H9 (cell line): ENCODE measurements at regions not wholly inside any gene's neighbourhood (a gene's known extent, or its start where the extent isn't known, plus 50 kb on each side); places are given as distances from the start of the nearest gene placed in this dataset.

Experiments used
- DNase-seq: peaks from one replicate; pipeline ENCODE4 v3.0.0-alpha.2; 2017
- H2AFZ ChIP-seq: one replicate; pipeline ENCODE4 v1.6.1; 2013; ENCODE audit warnings: mild to moderate bottlenecking, low read length, control low read depth, moderate library complexity
- H2AK5ac ChIP-seq: 2 replicates; pipeline ENCODE4 v1.6.1; 2013; ENCODE audit warnings: low read length, control low read depth, mixed read lengths; ENCODE audit not compliant: insufficient read length
- H2BK120ac ChIP-seq: one replicate; pipeline ENCODE4 v1.6.1; 2013; ENCODE audit warnings: low read depth, mild to moderate bottlenecking, low read length, control low read depth, inconsistent platforms; ENCODE audit not compliant: poor library complexity, severe bottlenecking
- H2BK12ac ChIP-seq: 2 replicates; pipeline ENCODE4 v1.6.1; 2013; ENCODE audit warnings: low read length, control low read depth, mixed read lengths, low read depth; ENCODE audit not compliant: insufficient read length
- H2BK15ac ChIP-seq: 2 replicates; pipeline ENCODE4 v1.6.1; 2013; ENCODE audit warnings: low read depth, low read length, control low read depth
- H2BK20ac ChIP-seq: one replicate; pipeline ENCODE4 v1.6.1; 2013; ENCODE audit warnings: low read depth, mild to moderate bottlenecking, low read length, control low read depth, inconsistent platforms; ENCODE audit not compliant: poor library complexity, severe bottlenecking
- H2BK5ac ChIP-seq: 2 replicates; pipeline ENCODE4 v1.6.1; 2013; ENCODE audit warnings: low read length, control low read depth, mixed read lengths; ENCODE audit not compliant: insufficient read length
- H3K14ac ChIP-seq: 2 replicates; pipeline ENCODE4 v1.6.1; 2013; ENCODE audit warnings: low read length, control low read depth; ENCODE audit not compliant: insufficient read depth
- H3K18ac ChIP-seq: 2 replicates; pipeline ENCODE4 v1.6.1; 2013; ENCODE audit warnings: low read depth, mild to moderate bottlenecking, mixed read lengths, low read length, control low read depth; ENCODE audit not compliant: insufficient read length
- H3K23ac ChIP-seq: 2 replicates; pipeline ENCODE4 v1.6.1; 2013; ENCODE audit warnings: low read length, control low read depth, mixed read lengths, low read depth; ENCODE audit not compliant: insufficient read length
- H3K23me2 ChIP-seq: 2 replicates; pipeline ENCODE4 v1.6.1; 2013; ENCODE audit warnings: low read depth, mild to moderate bottlenecking, mixed read lengths, low read length, control low read depth; ENCODE audit not compliant: insufficient read length, poor library complexity, severe bottlenecking
- H3K27ac ChIP-seq: 2 replicates; pipeline ENCODE4 v1.5.1; 2013; ENCODE audit warnings: low read length, control low read depth, mixed read lengths, low read depth; ENCODE audit not compliant: insufficient read length
- H3K27me3 ChIP-seq: 2 replicates; pipeline ENCODE4 v1.6.1; 2013; ENCODE audit warnings: low read length, control low read depth, inconsistent platforms; ENCODE audit not compliant: insufficient read depth
- H3K4ac ChIP-seq: 2 replicates; pipeline ENCODE4 v1.6.1; 2013; ENCODE audit warnings: low read depth, mild to moderate bottlenecking, control low read depth, inconsistent platforms, low read length, moderate library complexity
- H3K4me1 ChIP-seq: 2 replicates; pipeline ENCODE4 v1.6.1; 2013; ENCODE audit warnings: low read length, control low read depth, inconsistent platforms; ENCODE audit not compliant: insufficient read depth
- H3K4me2 ChIP-seq: 2 replicates; pipeline ENCODE4 v1.6.1; 2013; ENCODE audit warnings: low read length, control low read depth, mixed read lengths; ENCODE audit not compliant: insufficient read length, insufficient read depth
- H3K56ac ChIP-seq: 2 replicates; pipeline ENCODE4 v1.6.1; 2013; ENCODE audit warnings: low read depth, mild to moderate bottlenecking, mixed read lengths, low read length, control low read depth; ENCODE audit not compliant: insufficient read length
- H3K79me1 ChIP-seq: 2 replicates; pipeline ENCODE4 v1.6.1; 2013; ENCODE audit warnings: low read depth, mild to moderate bottlenecking, moderate library complexity, low read length, control low read depth, inconsistent platforms; ENCODE audit not compliant: insufficient read depth, poor library complexity, severe bottlenecking
- H3K79me2 ChIP-seq: 2 replicates; pipeline ENCODE4 v1.6.1; 2013; ENCODE audit warnings: low read length, control low read depth, inconsistent platforms; ENCODE audit not compliant: insufficient read depth
- H3K9ac ChIP-seq: 2 replicates; pipeline ENCODE4 v1.6.1; 2013; ENCODE audit warnings: low read length, control low read depth, mixed read lengths; ENCODE audit not compliant: insufficient read length; ENCODE audit errors: extremely low read depth
- H3K9me3 ChIP-seq: one replicate; pipeline ENCODE4 v1.6.1; 2013; ENCODE audit warnings: low read depth, low read length, inconsistent platforms; ENCODE audit not compliant: control insufficient read depth
- H3T11ph ChIP-seq: one replicate; pipeline ENCODE4 v1.6.1; 2013; ENCODE audit warnings: mild to moderate bottlenecking, low read length, control low read depth, inconsistent platforms
- H4K20me1 ChIP-seq: one replicate; pipeline ENCODE4 v1.6.1; 2013; ENCODE audit not compliant: control insufficient read depth, insufficient read length, insufficient read depth
- H4K5ac ChIP-seq: 2 replicates; pipeline ENCODE4 v1.6.1; 2013; ENCODE audit warnings: low read depth, mild to moderate bottlenecking, mixed read lengths, low read length, control low read depth; ENCODE audit not compliant: insufficient read length
- H4K8ac ChIP-seq: replicated peaks from 2 replicates; pipeline ENCODE4 v1.6.1; 2013; ENCODE audit warnings: low read length, control low read depth, mixed read lengths, low read depth; ENCODE audit not compliant: insufficient read length
- H4K91ac ChIP-seq: 2 replicates; pipeline ENCODE4 v1.6.1; 2013; ENCODE audit warnings: low read depth, mild to moderate bottlenecking, moderate library complexity, mixed read lengths, low read length, control low read depth; ENCODE audit not compliant: insufficient read length
- H3K27ac Mint-ChIP-seq, 3 experiments: 2 replicates in 2 of 3; 3 replicates in 1 of 3; pipeline ENCODE4 v1.8.0; 2020 to 2021; ENCODE audit warnings: mixed read lengths in 3 of 3, mild to moderate bottlenecking in 1 of 3, moderate library complexity in 1 of 3
- H3K27me3 Mint-ChIP-seq: 2 replicates; pipeline ENCODE4 v1.8.0; 2021; ENCODE audit warnings: low read depth, mild to moderate bottlenecking, moderate library complexity, mixed read lengths
- H3K36me3 Mint-ChIP-seq, 3 experiments: 2 replicates in 2 of 3; 3 replicates in 1 of 3; pipeline ENCODE4 v1.8.0; 2020 to 2021; ENCODE audit warnings: low read depth in 3 of 3, mixed read lengths in 3 of 3; ENCODE audit not compliant: insufficient read depth in 1 of 3
- H3K4me1 Mint-ChIP-seq, 2 experiments: 2 replicates each; pipeline ENCODE4 v1.8.0; 2020; ENCODE audit warnings: mixed read lengths in 2 of 2
- H3K4me3 Mint-ChIP-seq, 2 experiments: 2 replicates in 1 of 2; 3 replicates in 1 of 2; pipeline ENCODE4 v1.8.0; 2020 to 2021; ENCODE audit warnings: mild to moderate bottlenecking in 2 of 2, mixed read lengths in 2 of 2, moderate library complexity in 1 of 2
- H3K9me3 Mint-ChIP-seq, 2 experiments: 2 replicates in 1 of 2; 3 replicates in 1 of 2; pipeline ENCODE4 v1.8.0; 2020; ENCODE audit warnings: mild to moderate bottlenecking in 2 of 2, mixed read lengths in 2 of 2, moderate library complexity in 1 of 2
- WGBS: extraction: QIAGEN DNeasy Blood & Tissue Kit; methylation state at CpG from one replicate; pipeline ENCODE4 v1.1.7; 2013; ENCODE audit warnings: missing lambda C conversion rate, low lambda C conversion rate, mixed read lengths; ENCODE audit not compliant: insufficient read length; ENCODE audit errors: extremely low coverage; 5-methylcytosine and 5-hydroxymethylcytosine counted together
- TF ChIP-seq, protein P1 (sequence below): fragments of 200-600 bp; sonication (generic); conservative IDR thresholded peaks from 3 replicates; pipeline ENCODE4 v1.8.0; 2021; ENCODE audit warnings: antibody characterized with exemption, mild to moderate bottlenecking

DNA sequence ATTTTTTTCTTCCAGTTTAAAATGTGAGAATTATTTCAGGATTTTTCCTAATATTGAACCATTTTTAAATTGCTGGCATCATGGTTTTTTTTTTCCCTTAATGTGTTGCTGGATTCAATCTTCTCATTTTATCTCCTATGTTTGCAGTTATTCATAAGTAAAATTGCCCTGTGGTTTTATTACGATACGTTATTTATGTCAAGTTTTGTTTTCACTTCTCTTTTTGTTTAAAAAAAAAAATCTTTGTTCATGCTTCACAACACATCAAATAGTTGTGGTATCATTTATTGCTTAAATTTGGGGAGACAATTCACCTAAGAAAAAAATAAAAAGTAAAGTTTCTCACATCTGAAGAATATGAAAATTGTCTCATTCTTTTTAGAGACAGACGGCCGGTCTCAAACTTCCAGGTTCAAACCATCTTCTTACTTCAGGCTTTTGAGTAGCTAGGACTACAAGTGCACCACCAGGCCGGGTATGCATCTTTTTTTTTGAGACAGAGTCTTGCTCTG is 239.3 kb upstream of the ID4 start:
- Histone ChIP-seq H3T11ph (no peak overlapping the region), H3K4me1 (no peaks in the 10 kb centered on the region; the same call in 1 of the 2 replicates), H3K4me2 (no peak overlapping the region), H3K23me2 (no peaks in the 10 kb centered on the region), H3K27ac (no peak overlapping the region), H3K18ac (no peak overlapping the region), H2AFZ (no peak overlapping the region), H3K9ac (no peak overlapping the region), H3K23ac (no peak overlapping the region), H3K56ac (no peak overlapping the region), H3K27me3 (no peaks in the 10 kb centered on the region), H4K5ac (no peak overlapping the region), H4K91ac (no peak overlapping the region), H3K9me3 (no peaks in the 10 kb centered on the region), H2BK120ac (no peak overlapping the region), H3K4ac (no peak overlapping the region), H3K79me2 (no peaks in the 10 kb centered on the region), H2BK5ac (no peak overlapping the region), H2AK5ac (no peak overlapping the region), H2BK15ac (no peak overlapping the region), H3K14ac (no peak overlapping the region), H2BK20ac (no peak overlapping the region), H2BK12ac (no peak overlapping the region), H3K79me1 (no peaks in the 10 kb centered on the region), H4K20me1 (no peaks in the 10 kb centered on the region), H4K8ac (no peak overlapping the region)
- Mint-ChIP-seq H3K27me3 (no peaks in the 10 kb centered on the region), H3K27ac (no peak overlapping the region), H3K9me3 (no peaks in the 10 kb centered on the region), H3K4me3 (no peak overlapping the region), H3K36me3 (no peaks in the 10 kb centered on the region), H3K4me1 (0 out of 4 replicates have a peak, but pooled peaks cover 0 to 3% of the 10 kb centered on the region in 2 experiments)
- no CpG with 5 or more reads among the region's 5 CpGs for WGBS
- no peak for DNase-seq
- TF ChIP-seq, protein P1, sequence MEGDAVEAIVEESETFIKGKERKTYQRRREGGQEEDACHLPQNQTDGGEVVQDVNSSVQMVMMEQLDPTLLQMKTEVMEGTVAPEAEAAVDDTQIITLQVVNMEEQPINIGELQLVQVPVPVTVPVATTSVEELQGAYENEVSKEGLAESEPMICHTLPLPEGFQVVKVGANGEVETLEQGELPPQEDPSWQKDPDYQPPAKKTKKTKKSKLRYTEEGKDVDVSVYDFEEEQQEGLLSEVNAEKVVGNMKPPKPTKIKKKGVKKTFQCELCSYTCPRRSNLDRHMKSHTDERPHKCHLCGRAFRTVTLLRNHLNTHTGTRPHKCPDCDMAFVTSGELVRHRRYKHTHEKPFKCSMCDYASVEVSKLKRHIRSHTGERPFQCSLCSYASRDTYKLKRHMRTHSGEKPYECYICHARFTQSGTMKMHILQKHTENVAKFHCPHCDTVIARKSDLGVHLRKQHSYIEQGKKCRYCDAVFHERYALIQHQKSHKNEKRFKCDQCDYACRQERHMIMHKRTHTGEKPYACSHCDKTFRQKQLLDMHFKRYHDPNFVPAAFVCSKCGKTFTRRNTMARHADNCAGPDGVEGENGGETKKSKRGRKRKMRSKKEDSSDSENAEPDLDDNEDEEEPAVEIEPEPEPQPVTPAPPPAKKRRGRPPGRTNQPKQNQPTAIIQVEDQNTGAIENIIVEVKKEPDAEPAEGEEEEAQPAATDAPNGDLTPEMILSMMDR = no peak
